GM10248 (cell line): ENCODE measurements at regions not wholly inside any gene's neighbourhood (a gene's known extent, or its start where the extent isn't known, plus 50 kb on each side); places are given as distances from the start of the nearest gene placed in this dataset.
"Not testable (repeated sequence)": the region's sequence is repeated elsewhere in the genome, so short reads cannot be mapped to it uniquely, and the experiment has no call there.

Experiments
- CTCF ChIA-PET: fragments of 300-600 bp; sonication (Branson Sonifier 250); formaldehyde crosslinking; extraction: SDS; loops from one replicate; lab custom pipeline; 2021; ENCODE audit warnings: antibody characterized with exemption; lab: Yijun Ruan, JAX
- POLR2A ChIA-PET: fragments of 350-650 bp; sonication (Branson Sonifier 250); formaldehyde crosslinking; extraction: SDS; loops from one replicate; lab custom pipeline; 2020; ENCODE audit warnings: antibody characterized with exemption; lab: Yijun Ruan, JAX
- DNase-seq: peaks from one replicate; pipeline ENCODE4 v3.0.0; 2012; ENCODE audit errors: extremely low spot score
- CTCF ChIP-seq: IDR thresholded peaks from 2 replicates; pipeline ENCODE4 v1.5.1; 2012; ENCODE audit warnings: mild to moderate bottlenecking, low read depth; ENCODE audit errors: extremely low read depth, missing control alignments, control extremely low read depth

GRCh38 chr9:118670011-118670953, 699.0 kb downstream of the BRINP1 start:
- TF ChIP-seq CTCF: no peak
- ChIA-PET CTCF (interaction anchor here (1.6 kb wide), 1 partner anchor 34 kb away, joined by 3 read pairs; no protein-coding TSS in a partner anchor), POLR2A (no interaction called here)
- no peak for DNase-seq

- DNase-seq: no peak
- TF ChIP-seq CTCF: no peak
- ChIA-PET CTCF (interaction anchor here (1.5 kb wide), 1 partner anchor 9 kb away, joined by 5 read pairs; no protein-coding TSS in a partner anchor), POLR2A (no interaction called here)
Measured at GRCh38 chr9:118674942-118675341, 694.3 kb downstream of the BRINP1 start.

- DNase-seq, POLR2A ChIA-PET, CTCF ChIA-PET: not testable (repeated sequence)
Measured at GRCh38 chr9:118677936-118678653, 691.1 kb downstream of the BRINP1 start.

- no peak for DNase-seq
- POLR2A ChIA-PET: no interaction called here
- CTCF ChIA-PET: no interaction called here
- no peak for TF ChIP-seq CTCF
Measured at GRCh38 chr9:118686959-118687358, 682.3 kb downstream of the BRINP1 start.

- no peak for DNase-seq
- POLR2A ChIA-PET: no interaction called here
- no peak for TF ChIP-seq CTCF
- CTCF ChIA-PET: no interaction called here
Measured at GRCh38 chr9:118689280-118689679, 680.0 kb downstream of the BRINP1 start.

GRCh38 chr9:118692613-118693012, 676.6 kb downstream of the BRINP1 start:
- DNase-seq: no peak
- ChIA-PET POLR2A (no interaction called here), CTCF (no interaction called here)
- no peak for TF ChIP-seq CTCF
